Caki2 (cell line): ENCODE measurements at regions not wholly inside any gene's neighbourhood (a gene's known extent, or its start where the extent isn't known, plus 50 kb on each side); places are given as distances from the start of the nearest gene placed in this dataset.
"Not testable (repeated sequence)": the region's sequence is repeated elsewhere in the genome, so short reads cannot be mapped to it uniquely, and the experiment has no call there.

Source experiments
- DNase-seq: peaks from one replicate; pipeline ENCODE4 v3.0.0-alpha.2; 2015; ENCODE audit warnings: low read depth
- in situ Hi-C: cut with HindIII; loops from 2 replicates; pipeline ENCODE4 v1.10.0; 2016; ENCODE audit warnings: low sequenced_read_pairs, low pct_unique_long_range_greater_than_20kb, mixed read lengths

GRCh38 chr22:47495110-47495509, 732.7 kb downstream of the TBC1D22A start:
- no peak for DNase-seq
- in situ Hi-C loops: no loop called here

- in situ Hi-C loops, DNase-seq: not testable (repeated sequence)
Measured at GRCh38 chr22:47488131-47488530, 725.7 kb downstream of the TBC1D22A start.

- in situ Hi-C loops: no loop called here
- DNase-seq: no peak
Measured at GRCh38 chr22:47486569-47487312, 724.3 kb downstream of the TBC1D22A start.

GRCh38 chr22:47484960-47485569, 722.6 kb downstream of the TBC1D22A start:
- in situ Hi-C loops: no loop called here
- no peak for DNase-seq

GRCh38 chr22:47476231-47476630, 713.8 kb downstream of the TBC1D22A start:
- DNase-seq: no peak
- in situ Hi-C loops: no loop called here

GRCh38 chr22:47474895-47475294, 712.4 kb downstream of the TBC1D22A start:
- in situ Hi-C loops: no loop called here
- DNase-seq: no peak

- DNase-seq: no peak
- in situ Hi-C loops: no loop called here
Measured at GRCh38 chr22:47474464-47474863, 712.0 kb downstream of the TBC1D22A start.

- in situ Hi-C loops: no loop called here
- no peak for DNase-seq
Measured at GRCh38 chr22:47472636-47473035, 710.2 kb downstream of the TBC1D22A start.

GRCh38 chr22:47471406-47471805, 709.0 kb downstream of the TBC1D22A start:
- in situ Hi-C loops: no loop called here

GRCh38 chr22:47465809-47466208, 703.4 kb downstream of the TBC1D22A start:
- DNase-seq: no peak
- in situ Hi-C loops: no loop called here

More at GRCh38 chr22:47471406-47471805, 709.0 kb downstream of the TBC1D22A start:
- no peak for DNase-seq

GRCh38 chr22:47465222-47465621, 702.8 kb downstream of the TBC1D22A start:
- DNase-seq: no peak
- in situ Hi-C loops: no loop called here

GRCh38 chr22:47463220-47463619, 700.8 kb downstream of the TBC1D22A start:
- in situ Hi-C loops: no loop called here
- DNase-seq: no peak

GRCh38 chr22:47460861-47461260, 698.4 kb downstream of the TBC1D22A start:
- in situ Hi-C loops: no loop called here
- DNase-seq: no peak

- in situ Hi-C loops: no loop called here
- DNase-seq: no peak
Measured at GRCh38 chr22:47460176-47460575, 697.7 kb downstream of the TBC1D22A start.

GRCh38 chr22:47458348-47458747, 695.9 kb downstream of the TBC1D22A start:
- DNase-seq: no peak
- in situ Hi-C loops: no loop called here

- DNase-seq: no peak
- in situ Hi-C loops: no loop called here
Measured at GRCh38 chr22:47457509-47458300, 695.3 kb downstream of the TBC1D22A start.

GRCh38 chr22:47457021-47457420, 694.6 kb downstream of the TBC1D22A start:
- in situ Hi-C loops: no loop called here
- no peak for DNase-seq

- in situ Hi-C loops: no loop called here
Measured at GRCh38 chr22:47456031-47456430, 693.6 kb downstream of the TBC1D22A start.

GRCh38 chr22:47453049-47453448, 690.6 kb downstream of the TBC1D22A start:
- in situ Hi-C loops: no loop called here
- DNase-seq: no peak

More at GRCh38 chr22:47456031-47456430, 693.6 kb downstream of the TBC1D22A start:
- no peak for DNase-seq
